GM19035 (cell line): ENCODE measurements at regions not wholly inside any gene's neighbourhood (a gene's known extent, or its start where the extent isn't known, plus 50 kb on each side); places are given as distances from the start of the nearest gene placed in this dataset.
A peak's percentile ranks its signal among the peaks of the same experiment; 100 is the strongest.
"Not testable (repeated sequence)": the region's sequence is repeated elsewhere in the genome, so short reads cannot be mapped to it uniquely, and the experiment has no call there.

ENCODE experiments used
- ATAC-seq: cut with Tn5 transposase; IDR thresholded peaks from one replicate; pipeline ENCODE4 v1.9.1; 2021; ENCODE audit not compliant: unreplicated experiment

- not testable (repeated sequence) for ATAC-seq
These were observed 72.7 kb upstream of the NPIPB12 start for GRCh38 chr16:29578898-29579297.

DNA sequence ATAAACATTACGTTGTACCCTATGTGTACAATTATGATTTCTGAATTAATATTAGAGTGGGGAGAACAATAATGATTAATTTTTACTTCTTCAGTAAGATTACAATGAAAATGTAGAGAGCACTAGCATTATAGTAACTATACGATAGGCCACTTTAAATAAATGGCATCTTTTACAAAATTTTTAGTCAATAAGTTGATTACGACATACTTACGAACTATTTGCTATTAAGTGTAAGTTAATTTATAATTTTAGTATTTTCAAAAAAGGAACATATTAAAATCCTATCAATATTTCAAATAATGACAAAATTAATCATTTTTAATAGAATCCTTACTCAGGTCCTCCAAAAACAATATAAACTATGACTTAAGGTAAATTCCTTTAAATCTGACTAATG lies 75.6 kb upstream of the NPIPB12 start:
- not testable (repeated sequence) for ATAC-seq

- ATAC-seq = not testable (repeated sequence)
These were observed 71.1 kb upstream of the SPN start for GRCh38 chr16:29591919-29592318.

- ATAC-seq = peak; percentile 43
These were observed 68.7 kb upstream of the SPN start for GRCh38 chr16:29594269-29594925.

DNA sequence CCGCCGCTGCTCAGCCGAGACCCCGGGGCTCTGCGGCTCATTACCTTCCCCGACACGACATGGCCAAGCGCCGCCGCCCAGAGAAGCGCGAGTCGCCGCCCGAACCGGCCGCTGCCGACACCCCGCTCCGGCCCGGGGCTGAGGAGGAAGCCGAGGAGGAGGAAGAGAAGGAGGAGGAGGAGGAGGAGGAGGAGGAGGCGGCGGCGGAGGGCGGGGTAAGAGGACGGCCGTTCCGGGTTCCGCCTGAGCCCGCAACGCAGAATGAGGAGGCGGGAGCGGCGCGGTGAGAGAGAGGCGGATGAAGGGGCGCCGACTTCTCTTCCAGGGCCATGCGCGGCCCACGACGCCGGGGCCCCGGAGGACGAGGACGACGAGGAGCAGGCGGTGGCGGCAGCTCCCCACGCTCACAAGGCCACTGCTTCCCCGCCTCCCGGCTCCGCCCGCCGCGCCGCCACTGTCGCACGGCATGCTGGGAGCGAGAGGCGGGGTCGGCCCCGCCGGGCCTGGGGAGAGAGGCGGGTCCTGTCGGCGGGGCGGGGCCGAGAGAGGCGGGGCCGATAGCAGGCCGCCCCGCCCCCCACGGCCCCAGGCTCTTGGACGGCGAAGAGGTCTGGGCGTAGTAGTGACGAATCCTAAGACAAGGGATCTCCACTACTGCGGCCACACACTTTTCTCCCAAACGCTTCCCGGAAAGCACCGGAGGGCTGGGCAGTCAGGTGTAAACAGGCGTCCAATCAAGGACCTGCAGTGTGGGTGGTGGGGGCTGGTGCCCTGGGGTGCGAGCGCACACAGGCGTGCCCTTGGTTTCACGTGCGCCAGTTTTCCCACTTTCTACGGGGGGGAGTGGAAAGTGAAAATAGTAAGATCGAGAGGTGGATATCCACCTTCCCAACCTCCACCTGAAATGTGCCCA lies 67.9 kb upstream of the SPN start:
- ATAC-seq = peak; percentile 75

DNA sequence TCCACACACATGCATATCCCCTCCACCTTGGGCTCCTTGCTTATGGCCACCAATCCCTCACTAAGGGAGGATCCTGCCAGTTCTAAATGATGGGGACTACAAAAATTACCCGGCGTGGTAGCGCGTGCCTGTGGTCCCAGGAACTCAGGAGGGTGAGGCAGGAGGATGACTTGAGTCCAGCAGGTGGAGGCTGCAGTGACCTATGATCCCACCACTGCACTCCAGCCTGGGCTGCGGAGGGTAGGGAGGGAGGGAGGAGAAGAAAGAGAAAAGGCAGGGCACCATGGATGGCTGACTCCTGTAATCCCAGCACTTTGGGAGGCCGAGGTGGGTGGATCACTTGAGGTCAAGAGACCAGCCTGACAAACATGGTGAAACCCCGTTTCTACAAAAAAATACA lies 66.0 kb upstream of the SPN start:
- not testable (repeated sequence) for ATAC-seq

DNA sequence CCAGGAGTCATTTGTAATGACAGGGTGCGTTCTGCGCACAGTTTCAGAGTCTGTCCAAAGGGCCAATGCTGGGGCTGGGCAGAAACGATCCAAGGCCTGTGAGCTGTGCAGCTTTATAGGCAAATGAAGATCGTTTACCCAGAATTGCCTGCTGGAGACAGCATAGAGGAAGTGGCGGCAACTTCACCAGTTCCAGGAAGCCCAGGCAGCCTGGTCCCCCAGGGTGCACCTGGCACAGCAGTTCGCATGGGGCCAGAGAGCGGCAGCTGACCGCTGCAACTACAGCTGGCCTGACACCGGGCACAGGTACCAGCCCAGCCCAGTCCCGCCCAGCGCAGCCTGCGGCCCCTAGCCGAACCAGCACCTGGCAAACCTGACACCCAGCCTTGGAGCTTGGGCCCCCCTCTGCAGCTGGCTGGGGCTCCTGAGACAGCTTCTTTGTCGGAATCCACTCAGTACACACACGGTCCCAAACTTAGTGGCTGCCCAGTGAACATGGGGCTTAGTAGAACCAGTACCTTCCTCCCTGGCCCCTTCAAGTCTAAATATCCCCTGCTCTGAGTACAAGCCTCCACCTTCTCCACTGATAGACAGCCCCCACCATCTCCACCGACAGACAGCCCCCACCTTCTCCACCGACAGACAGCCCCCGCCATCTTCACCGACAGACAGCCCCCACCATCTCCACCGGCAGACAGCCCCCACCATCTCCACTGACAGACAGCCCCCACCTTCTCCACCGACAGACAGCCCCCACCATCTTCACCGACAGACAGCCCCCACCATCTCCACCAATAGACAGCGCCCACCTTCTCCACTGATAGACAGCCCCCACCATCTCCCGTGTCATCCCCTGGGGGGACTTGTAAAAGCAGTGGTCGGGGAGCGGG lies 62.7 kb upstream of the SPN start:
- not testable (repeated sequence) for ATAC-seq

GRCh38 chr16:29602247-29602625 lies 60.8 kb upstream of the SPN start:
- not testable (repeated sequence) for ATAC-seq

DNA sequence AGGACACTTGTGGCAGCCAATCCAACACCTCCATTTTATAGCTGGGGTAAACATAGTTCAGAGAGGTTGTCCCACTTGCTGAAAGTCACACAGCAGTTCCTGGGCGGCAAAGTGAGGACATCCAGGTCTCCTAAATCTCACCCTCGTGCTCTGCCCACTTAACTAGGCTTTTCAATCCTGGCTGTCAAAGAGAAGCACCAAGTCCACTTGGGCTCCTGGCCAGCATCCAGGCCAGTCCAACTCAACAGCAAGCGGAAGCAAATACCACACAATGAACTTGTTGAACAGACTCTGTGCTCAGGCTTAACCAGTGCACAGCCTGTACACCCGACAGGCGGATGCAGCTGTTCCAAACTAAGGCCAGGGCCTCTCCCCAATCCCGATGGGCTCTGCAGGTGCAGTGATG lies 60.4 kb upstream of the SPN start:
- ATAC-seq = not testable (repeated sequence)

DNA sequence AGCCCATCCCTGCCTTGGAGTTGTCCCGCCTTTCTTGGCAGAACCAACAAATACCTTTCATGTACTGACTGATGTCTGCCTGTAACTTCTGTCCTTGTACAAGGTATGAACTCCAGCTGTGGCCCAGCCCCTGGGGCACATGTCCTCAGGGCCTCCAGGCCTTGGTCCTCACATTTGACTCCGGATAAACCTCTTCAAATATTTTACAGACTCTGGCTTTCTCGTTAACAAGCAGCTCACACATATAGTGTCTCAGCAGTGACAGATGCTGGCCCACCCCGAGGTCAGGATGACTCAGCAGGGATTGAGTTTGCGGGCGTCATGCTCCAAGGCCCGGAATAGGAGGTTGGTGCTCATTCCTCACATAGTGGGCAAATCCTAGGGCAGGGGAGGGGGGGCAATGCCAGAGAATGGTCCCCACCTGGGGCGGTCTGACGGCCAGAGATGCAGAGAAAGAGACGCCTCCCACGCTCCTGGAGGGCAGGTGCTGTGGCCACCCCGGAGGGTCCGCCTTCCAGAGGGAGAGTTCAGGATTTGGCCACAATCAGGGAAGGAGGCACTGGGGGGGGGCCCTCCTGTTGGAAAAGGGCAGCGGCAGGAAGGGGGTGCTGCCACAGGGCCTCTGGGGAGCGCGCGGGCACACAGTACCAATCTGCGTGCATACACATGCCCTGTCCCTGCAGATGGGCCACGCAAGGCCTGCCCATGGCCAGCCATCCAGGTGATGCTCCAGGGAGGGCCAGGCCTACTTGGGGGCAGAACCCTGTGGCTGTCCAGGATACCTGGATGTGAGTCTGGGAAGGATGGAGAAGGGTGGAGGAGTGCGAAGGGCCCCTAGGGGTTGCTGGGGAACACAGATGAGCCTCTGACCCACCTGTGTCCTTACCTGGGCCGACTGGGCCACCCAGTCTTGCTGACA lies 58.2 kb upstream of the SPN start:
- not testable (repeated sequence) for ATAC-seq

DNA sequence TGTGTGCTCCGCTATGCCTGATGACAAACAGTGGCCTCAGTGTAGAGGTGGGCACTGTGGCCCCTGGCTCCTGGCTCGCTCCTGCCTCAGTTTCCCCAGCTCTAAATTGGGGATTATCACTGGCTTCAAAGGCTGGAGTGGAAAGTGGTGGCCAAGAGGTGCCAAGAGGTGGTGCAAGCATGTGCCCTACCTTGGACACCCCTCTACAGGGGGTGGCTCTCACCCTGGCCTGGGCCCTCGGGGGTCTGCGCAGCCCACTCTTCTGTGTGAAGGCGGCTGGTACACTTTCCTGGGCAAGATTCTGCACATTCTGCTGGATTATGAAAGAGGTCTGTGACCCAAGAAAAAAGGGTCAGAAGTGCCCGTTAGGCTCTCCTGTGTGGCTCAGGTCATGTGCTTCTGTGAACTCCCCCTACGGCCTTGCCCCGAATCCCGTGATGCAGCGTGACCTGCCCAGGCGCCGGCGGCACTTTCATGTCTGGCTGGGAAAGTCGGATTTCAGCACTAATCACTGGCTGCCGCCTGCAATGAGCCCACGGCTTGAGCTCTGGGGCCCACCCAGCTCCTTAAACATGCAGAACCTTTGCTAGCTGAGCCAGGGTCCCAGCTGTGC lies 57.3 kb upstream of the SPN start:
- not testable (repeated sequence) for ATAC-seq

- not testable (repeated sequence) for ATAC-seq
These were observed 56.2 kb upstream of the SPN start for GRCh38 chr16:29606669-29607427.

DNA sequence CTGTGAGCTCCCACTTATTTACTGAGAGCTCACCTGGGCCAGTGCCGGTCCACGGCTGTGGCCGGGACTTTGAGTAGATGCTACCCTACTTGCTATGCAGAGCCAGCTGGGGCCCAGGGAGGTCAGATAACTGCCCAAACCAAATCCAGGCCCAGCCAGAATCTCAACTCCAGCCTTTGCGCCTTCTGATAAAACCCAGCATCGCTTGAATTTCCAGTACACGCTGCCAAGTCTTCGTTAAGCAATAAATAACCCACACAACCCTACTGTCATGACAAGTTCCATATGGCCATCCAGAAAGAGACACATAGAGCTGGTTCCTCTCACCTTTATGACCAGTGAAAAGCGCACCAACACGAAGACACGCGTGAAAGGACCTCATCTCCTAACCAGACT lies 55.6 kb upstream of the SPN start:
- ATAC-seq = not testable (repeated sequence)

GRCh38 chr16:29612381-29613306 lies 50.4 kb upstream of the SPN start:
- peak; percentile 27 for ATAC-seq
